ENCODE measurements at regions not wholly inside any gene's neighbourhood (a gene's known extent, or its start where the extent isn't known, plus 50 kb on each side); places are given as distances from the start of the nearest gene placed in this dataset.
A peak's percentile ranks its signal among the peaks of the same experiment; 100 is the strongest.

DNA sequence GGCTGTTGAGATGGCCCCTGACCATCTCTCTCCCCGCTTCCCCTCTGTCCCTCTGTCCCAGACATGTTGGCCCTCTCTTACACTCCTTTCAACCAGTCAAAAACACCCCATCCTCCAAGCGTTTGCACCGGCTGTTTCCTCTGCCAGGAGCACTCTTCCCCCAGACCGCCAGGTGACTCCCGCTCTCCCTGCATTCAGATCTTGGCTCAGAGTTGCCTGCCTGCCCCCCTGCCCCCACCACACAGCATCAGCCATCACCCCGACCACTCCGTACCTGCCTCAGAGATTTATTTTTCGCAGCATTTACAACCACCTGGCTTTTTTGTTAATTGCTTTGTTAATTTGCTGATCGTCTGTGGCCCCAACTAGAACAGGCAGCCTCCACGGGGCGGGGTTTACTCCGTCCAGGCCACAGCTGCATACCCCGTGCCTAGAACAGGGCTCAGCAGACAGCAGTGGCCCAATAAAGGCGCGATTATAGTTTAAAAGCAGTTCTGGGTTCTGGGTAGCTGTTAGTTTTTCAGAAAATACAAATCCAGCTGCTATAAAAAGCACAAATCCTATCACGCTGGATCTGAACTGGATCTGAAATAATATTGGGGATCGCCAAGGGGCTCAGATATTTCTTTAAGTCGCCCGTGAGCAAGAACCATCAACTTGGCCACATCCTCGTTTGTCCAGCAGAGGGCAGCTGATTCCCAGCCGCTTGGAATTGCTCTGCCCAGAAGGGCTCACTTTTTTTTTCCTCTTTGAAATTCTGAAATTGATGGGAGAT is 173.6 kb downstream of the IRF8 start:
- TF ChIP-seq, protein P1, sequence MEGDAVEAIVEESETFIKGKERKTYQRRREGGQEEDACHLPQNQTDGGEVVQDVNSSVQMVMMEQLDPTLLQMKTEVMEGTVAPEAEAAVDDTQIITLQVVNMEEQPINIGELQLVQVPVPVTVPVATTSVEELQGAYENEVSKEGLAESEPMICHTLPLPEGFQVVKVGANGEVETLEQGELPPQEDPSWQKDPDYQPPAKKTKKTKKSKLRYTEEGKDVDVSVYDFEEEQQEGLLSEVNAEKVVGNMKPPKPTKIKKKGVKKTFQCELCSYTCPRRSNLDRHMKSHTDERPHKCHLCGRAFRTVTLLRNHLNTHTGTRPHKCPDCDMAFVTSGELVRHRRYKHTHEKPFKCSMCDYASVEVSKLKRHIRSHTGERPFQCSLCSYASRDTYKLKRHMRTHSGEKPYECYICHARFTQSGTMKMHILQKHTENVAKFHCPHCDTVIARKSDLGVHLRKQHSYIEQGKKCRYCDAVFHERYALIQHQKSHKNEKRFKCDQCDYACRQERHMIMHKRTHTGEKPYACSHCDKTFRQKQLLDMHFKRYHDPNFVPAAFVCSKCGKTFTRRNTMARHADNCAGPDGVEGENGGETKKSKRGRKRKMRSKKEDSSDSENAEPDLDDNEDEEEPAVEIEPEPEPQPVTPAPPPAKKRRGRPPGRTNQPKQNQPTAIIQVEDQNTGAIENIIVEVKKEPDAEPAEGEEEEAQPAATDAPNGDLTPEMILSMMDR (IDR thresholded peaks at IDR 0.05; ENCODE audit: low read depth, low read length), result peak; percentile 80
- TF ChIP-seq POLR2A (IDR thresholded peaks at IDR 0.05; ENCODE audit: extremely low read depth, insufficient read length), result no peak
- TF ChIP-seq, protein P2, sequence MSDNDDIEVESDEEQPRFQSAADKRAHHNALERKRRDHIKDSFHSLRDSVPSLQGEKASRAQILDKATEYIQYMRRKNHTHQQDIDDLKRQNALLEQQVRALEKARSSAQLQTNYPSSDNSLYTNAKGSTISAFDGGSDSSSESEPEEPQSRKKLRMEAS (IDR thresholded peaks at IDR 0.05; ENCODE audit: low read depth, low read length), result no peak
- TF ChIP-seq MYC (IDR thresholded peaks at IDR 0.05; ENCODE audit: low read depth, low read length), result no peak
